Lower leg skin (tissue), 4 donors: ENCODE measurements at regions not wholly inside any gene's neighbourhood (a gene's known extent, or its start where the extent isn't known, plus 50 kb on each side); places are given as distances from the start of the nearest gene placed in this dataset.

Source experiments
- DNase-seq, 2 donors: peaks; one replicate each; pipeline ENCODE4 v3.0.0-alpha.2; 2019; ENCODE audit warnings: low spot score in 2 of 2
- H3K4me3 ChIP-seq: fragments of 200-600 bp; sonication (generic); 2 replicates; pipeline ENCODE4 v1.5.1; 2017; ENCODE audit warnings: mild to moderate bottlenecking, low read depth; ENCODE audit not compliant: poor library complexity, severe bottlenecking
- CTCF ChIP-seq, 3 donors: fragments of 450-650 bp; IDR thresholded peaks; one replicate each; pipeline ENCODE4 v1.5.1; 2016; ENCODE audit warnings: antibody characterized with exemption in 3 of 3, mild to moderate bottlenecking in 3 of 3, moderate library complexity in 2 of 3
- POLR2A ChIP-seq, 2 donors: fragments of 450-650 bp; IDR thresholded peaks; one replicate each; pipeline ENCODE4 v1.6.1; 2016 to 2017; ENCODE audit warnings: antibody characterized with exemption in 2 of 2, mild to moderate bottlenecking in 1 of 2, moderate library complexity in 1 of 2
- WGBS, 2 donors: methylation state at CpG; one replicate each; pipeline ENCODE4 v1.1.5; 2018; 5-methylcytosine and 5-hydroxymethylcytosine counted together
- intact Hi-C: fragments of 100-400 bp; cut with DNase I; formaldehyde crosslinking; loops from one replicate; pipeline ENCODE4 v1.15.0; 2023; ENCODE audit warnings: low total_unique reads

DNA sequence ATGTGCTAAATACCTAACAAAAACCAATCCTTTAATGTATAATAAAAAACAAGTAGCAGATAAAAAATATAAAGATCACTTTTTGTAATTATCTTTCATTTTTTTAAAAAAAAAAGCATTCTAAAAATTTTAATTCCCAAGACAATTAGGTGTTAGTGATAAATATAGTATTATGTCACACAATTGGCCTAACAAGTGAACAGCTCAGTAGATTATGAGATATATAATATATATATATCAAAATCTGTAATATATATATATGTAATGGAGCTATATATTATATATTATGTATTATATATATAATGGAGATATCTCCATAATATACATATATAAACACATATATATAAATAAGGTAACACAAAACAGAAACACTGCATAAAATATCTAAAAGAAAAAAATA lies 1531.1 kb upstream of the MIR17HG start:
- no peak overlapping the region for H3K4me3 ChIP-seq
- intact Hi-C loops: no loop called here
- no peak for TF ChIP-seq POLR2A (IDR thresholded peaks at IDR 0.05)
- no peak for TF ChIP-seq CTCF (IDR thresholded peaks at IDR 0.05)
- DNase-seq: no peak

DNA sequence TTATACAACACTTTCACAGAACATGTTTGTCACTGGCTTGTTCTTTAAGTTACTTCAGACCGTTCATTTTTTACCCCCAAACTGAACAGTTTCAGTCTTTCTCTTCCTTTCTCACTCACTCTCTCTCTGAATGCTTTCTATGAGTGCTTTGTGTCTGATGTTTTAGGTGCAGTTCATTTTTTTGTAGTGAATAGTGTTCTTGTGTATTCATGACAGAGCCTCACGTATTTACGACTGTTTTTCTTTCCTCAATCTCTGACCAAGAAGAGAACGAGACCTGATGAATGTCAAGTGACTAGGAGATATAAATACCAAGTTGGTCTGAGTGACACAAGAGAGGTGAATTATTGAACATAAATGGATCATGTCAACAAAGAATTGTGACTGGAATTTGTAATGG lies 1525.0 kb upstream of the MIR17HG start:
- TF ChIP-seq CTCF (IDR thresholded peaks at IDR 0.05) (no peak), POLR2A (IDR thresholded peaks at IDR 0.05) (no peak)
- no peak for DNase-seq
- WGBS, 2 donors: 51 to 52% methylated on average over 4 of the region's 4 CpGs
- no peak overlapping the region for H3K4me3 ChIP-seq
- intact Hi-C loops: no loop called here

GRCh38 chr13:89827552-89827951 lies 1519.9 kb upstream of the MIR17HG start:
- whole genome bisulfite sequencing, 2 donors: 55 to 61% methylated on average over 4 of the region's 4 CpGs
- no peak for TF ChIP-seq POLR2A (IDR thresholded peaks at IDR 0.05)
- TF ChIP-seq CTCF (IDR thresholded peaks at IDR 0.05): no peak
- DNase-seq: no peak
- no peak overlapping the region for H3K4me3 ChIP-seq
- intact Hi-C loops: no loop called here

- intact Hi-C loops: no loop called here
- DNase-seq: no peak
- H3K4me3 ChIP-seq: no peak overlapping the region
- no peak for TF ChIP-seq POLR2A (IDR thresholded peaks at IDR 0.05)
- TF ChIP-seq CTCF (IDR thresholded peaks at IDR 0.05): no peak
- 85 to 86% methylated on average over 3 of the region's 3 CpGs for WGBS, 2 donors
These were observed 1519.0 kb upstream of the MIR17HG start for GRCh38 chr13:89828506-89828905.

DNA sequence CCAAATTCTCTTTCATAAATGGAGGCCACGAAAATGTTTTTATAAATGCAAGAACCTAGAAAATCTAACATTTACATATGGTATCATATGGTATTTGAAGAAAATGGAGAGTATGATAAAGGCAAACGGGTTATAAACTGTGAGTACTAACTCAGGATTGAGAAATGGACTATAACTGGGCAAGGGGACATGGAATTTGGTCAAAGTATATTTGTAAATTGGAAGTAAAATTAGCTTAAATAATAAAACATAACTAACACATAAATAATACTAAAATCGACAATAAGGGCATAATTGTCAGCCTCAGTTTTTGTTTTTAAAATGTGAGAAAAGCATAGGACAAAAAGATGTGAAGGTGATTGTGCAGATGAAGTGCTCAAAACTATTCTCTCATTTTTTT lies 1516.3 kb upstream of the MIR17HG start:
- intact Hi-C loops: no loop called here
- no peak for DNase-seq
- no peak for TF ChIP-seq POLR2A (IDR thresholded peaks at IDR 0.05)
- no peak for TF ChIP-seq CTCF (IDR thresholded peaks at IDR 0.05)
- WGBS, 2 donors: 76 to 82% methylated on average over 3 of the region's 3 CpGs
- H3K4me3 ChIP-seq: no peak overlapping the region

GRCh38 chr13:89832827-89833226 lies 1514.7 kb upstream of the MIR17HG start:
- no peak for TF ChIP-seq CTCF (IDR thresholded peaks at IDR 0.05)
- TF ChIP-seq POLR2A (IDR thresholded peaks at IDR 0.05): no peak
- no peak overlapping the region for H3K4me3 ChIP-seq
- intact Hi-C loops: no loop called here
- DNase-seq: no peak
- WGBS, 2 donors: 16 to 19% methylated on average over 2 of the region's 2 CpGs
